ENCODE measurements at regions not wholly inside any gene's neighbourhood (a gene's known extent, or its start where the extent isn't known, plus 50 kb on each side); places are given as distances from the start of the nearest gene placed in this dataset.

DNA sequence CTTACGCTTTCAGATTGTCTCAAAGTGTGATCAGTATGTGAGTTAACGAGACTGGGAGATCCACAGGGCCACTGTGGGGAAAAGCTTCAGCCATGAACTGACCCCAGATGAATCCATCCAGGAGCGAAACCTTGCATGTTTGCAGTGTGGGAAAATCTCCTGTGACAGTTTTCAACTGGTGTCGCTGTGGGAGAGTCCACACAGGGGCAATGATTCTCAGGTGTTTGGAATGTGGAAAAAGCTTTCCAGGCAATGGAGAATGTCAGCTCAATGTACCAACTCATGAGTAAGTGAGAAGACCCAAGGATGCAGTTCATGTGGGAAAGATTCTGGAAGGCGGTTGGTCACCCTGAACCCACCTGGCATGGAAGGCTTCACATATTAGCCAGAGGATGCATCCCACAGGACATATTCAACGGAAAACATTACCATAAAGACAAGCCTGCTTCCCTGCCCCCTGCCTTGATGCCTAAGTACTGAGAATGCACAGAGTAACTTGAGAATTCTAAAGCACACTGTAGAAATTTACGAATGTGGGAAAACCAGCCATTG lies 204.1 kb upstream of the BMPER start:
- Mint-ChIP-seq H3K27ac (ENCODE audit: unreplicated experiment) (no peak overlapping the region), H3K27me3 (ENCODE audit: low read depth) (no peaks in the 10 kb centered on the region), H3K4me1 (ENCODE audit: low read depth) (no peaks in the 10 kb centered on the region), H3K9me3 (ENCODE audit: low read depth) (peaks cover 29% of the 10 kb centered on the region), H3K36me3 (ENCODE audit: low read depth) (peaks cover 19% of the 10 kb centered on the region), H3K4me3 (ENCODE audit: unreplicated experiment) (no peak overlapping the region)
- TF ChIP-seq CTCF (IDR thresholded peaks at IDR 0.05) = no peak
- DNase-seq (ENCODE audit: low spot score) = no peak

GRCh38 chr7:33701927-33702326 lies 203.4 kb upstream of the BMPER start:
- no peak for TF ChIP-seq CTCF (IDR thresholded peaks at IDR 0.05)
- Mint-ChIP-seq H3K4me1 (ENCODE audit: low read depth) (peaks cover under 1% of the 10 kb centered on the region), H3K27ac (ENCODE audit: unreplicated experiment) (no peak overlapping the region), H3K27me3 (ENCODE audit: low read depth) (no peaks in the 10 kb centered on the region), H3K36me3 (ENCODE audit: low read depth) (peaks cover 19% of the 10 kb centered on the region), H3K9me3 (ENCODE audit: low read depth) (peaks cover 29% of the 10 kb centered on the region), H3K4me3 (ENCODE audit: unreplicated experiment) (no peak overlapping the region)
- no peak for DNase-seq (ENCODE audit: low spot score)

GRCh38 chr7:33702514-33703054 lies 202.8 kb upstream of the BMPER start:
- no peak for TF ChIP-seq CTCF (IDR thresholded peaks at IDR 0.05)
- no peak overlapping the region for H3K27ac Mint-ChIP-seq (ENCODE audit: unreplicated experiment)
- peaks cover 29% of the 10 kb centered on the region for H3K9me3 Mint-ChIP-seq (ENCODE audit: low read depth)
- no peaks in the 10 kb centered on the region for H3K27me3 Mint-ChIP-seq (ENCODE audit: low read depth)
- DNase-seq (ENCODE audit: low spot score) = no peak
- H3K4me1 Mint-ChIP-seq (ENCODE audit: low read depth) = peaks cover 3% of the 10 kb centered on the region
- peaks cover 19% of the 10 kb centered on the region for H3K36me3 Mint-ChIP-seq (ENCODE audit: low read depth)
- H3K4me3 Mint-ChIP-seq (ENCODE audit: unreplicated experiment) = no peak overlapping the region

GRCh38 chr7:33705333-33705833 lies 200.0 kb upstream of the BMPER start:
- no peak overlapping the region for H3K27ac Mint-ChIP-seq (ENCODE audit: unreplicated experiment)
- peaks cover 24% of the 10 kb centered on the region for H3K9me3 Mint-ChIP-seq (ENCODE audit: low read depth)
- peaks cover 3% of the 10 kb centered on the region for H3K4me1 Mint-ChIP-seq (ENCODE audit: low read depth)
- TF ChIP-seq CTCF (IDR thresholded peaks at IDR 0.05) = no peak
- H3K4me3 Mint-ChIP-seq (ENCODE audit: unreplicated experiment) = no peak overlapping the region
- H3K36me3 Mint-ChIP-seq (ENCODE audit: low read depth) = peaks cover 13% of the 10 kb centered on the region
- no peaks in the 10 kb centered on the region for H3K27me3 Mint-ChIP-seq (ENCODE audit: low read depth)
- DNase-seq (ENCODE audit: low spot score) = no peak

GRCh38 chr7:33706186-33706585 lies 199.2 kb upstream of the BMPER start:
- H3K27me3 Mint-ChIP-seq (ENCODE audit: low read depth) = no peaks in the 10 kb centered on the region

More at GRCh38 chr7:33706186-33706585, 199.2 kb upstream of the BMPER start:
- no peak for DNase-seq (ENCODE audit: low spot score)
- TF ChIP-seq CTCF (IDR thresholded peaks at IDR 0.05) = no peak
- no peak overlapping the region for H3K4me3 Mint-ChIP-seq (ENCODE audit: unreplicated experiment)
- H3K4me1 Mint-ChIP-seq (ENCODE audit: low read depth) = peaks cover 3% of the 10 kb centered on the region
- H3K9me3 Mint-ChIP-seq (ENCODE audit: low read depth) = peaks cover 17% of the 10 kb centered on the region
- peaks cover 7% of the 10 kb centered on the region for H3K36me3 Mint-ChIP-seq (ENCODE audit: low read depth)
- no peak overlapping the region for H3K27ac Mint-ChIP-seq (ENCODE audit: unreplicated experiment)

Data from chondrocyte (in vitro differentiated cells).